Lower leg skin (tissue), 4 donors: ENCODE measurements at regions not wholly inside any gene's neighbourhood (a gene's known extent, or its start where the extent isn't known, plus 50 kb on each side); places are given as distances from the start of the nearest gene placed in this dataset.

ENCODE experiments used
- DNase-seq, 2 donors: peaks; one replicate each; pipeline ENCODE4 v3.0.0-alpha.2; 2019; ENCODE audit warnings: low spot score in 2 of 2
- H3K4me3 ChIP-seq: fragments of 200-600 bp; sonication (generic); 2 replicates; pipeline ENCODE4 v1.5.1; 2017; ENCODE audit warnings: mild to moderate bottlenecking, low read depth; ENCODE audit not compliant: poor library complexity, severe bottlenecking
- POLR2A ChIP-seq, 2 donors: fragments of 450-650 bp; IDR thresholded peaks; one replicate each; pipeline ENCODE4 v1.6.1; 2016 to 2017; ENCODE audit warnings: antibody characterized with exemption in 2 of 2, mild to moderate bottlenecking in 1 of 2, moderate library complexity in 1 of 2
- WGBS, 2 donors: methylation state at CpG; one replicate each; pipeline ENCODE4 v1.1.5; 2018; 5-methylcytosine and 5-hydroxymethylcytosine counted together
- intact Hi-C: fragments of 100-400 bp; cut with DNase I; formaldehyde crosslinking; loops from one replicate; pipeline ENCODE4 v1.15.0; 2023; ENCODE audit warnings: low total_unique reads
- TF ChIP-seq, protein P1 (sequence below), 3 donors: fragments of 450-650 bp; IDR thresholded peaks; one replicate each; pipeline ENCODE4 v1.5.1; 2016; ENCODE audit warnings: antibody characterized with exemption in 3 of 3, mild to moderate bottlenecking in 3 of 3, moderate library complexity in 2 of 3

DNA sequence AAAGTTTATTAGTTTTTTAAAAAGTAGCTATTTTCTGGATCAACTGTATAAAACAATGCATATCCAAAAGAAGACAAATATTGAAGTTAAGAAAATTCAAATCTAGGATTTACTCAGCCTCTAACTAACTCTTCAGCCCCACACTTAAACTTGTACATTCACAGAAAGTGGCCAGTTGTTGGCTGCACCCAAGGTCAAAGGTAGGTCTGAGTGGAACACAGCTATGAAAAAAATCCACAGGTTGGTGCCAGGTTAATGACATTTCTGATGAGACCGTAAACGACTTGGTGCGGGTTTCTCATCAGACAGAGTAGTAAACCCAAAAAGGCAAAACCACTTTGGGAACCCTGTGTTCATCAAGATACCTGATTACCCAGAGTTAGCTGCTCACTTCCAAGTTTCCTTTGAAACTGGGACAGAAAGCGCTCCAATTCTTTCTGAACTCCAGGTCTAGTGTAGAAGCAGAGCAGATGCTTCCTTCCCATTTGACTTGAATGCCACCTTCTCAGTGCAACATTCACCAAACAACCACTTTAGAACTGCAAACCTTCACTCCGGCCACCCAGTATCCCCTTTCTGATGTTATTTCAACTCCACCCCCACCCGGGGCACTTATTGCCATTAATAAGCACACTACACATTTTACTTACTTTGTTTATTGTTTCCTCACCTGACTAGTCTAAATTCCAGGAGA lies 208.3 kb upstream of the STARD13 start:
- TF ChIP-seq, protein P1, sequence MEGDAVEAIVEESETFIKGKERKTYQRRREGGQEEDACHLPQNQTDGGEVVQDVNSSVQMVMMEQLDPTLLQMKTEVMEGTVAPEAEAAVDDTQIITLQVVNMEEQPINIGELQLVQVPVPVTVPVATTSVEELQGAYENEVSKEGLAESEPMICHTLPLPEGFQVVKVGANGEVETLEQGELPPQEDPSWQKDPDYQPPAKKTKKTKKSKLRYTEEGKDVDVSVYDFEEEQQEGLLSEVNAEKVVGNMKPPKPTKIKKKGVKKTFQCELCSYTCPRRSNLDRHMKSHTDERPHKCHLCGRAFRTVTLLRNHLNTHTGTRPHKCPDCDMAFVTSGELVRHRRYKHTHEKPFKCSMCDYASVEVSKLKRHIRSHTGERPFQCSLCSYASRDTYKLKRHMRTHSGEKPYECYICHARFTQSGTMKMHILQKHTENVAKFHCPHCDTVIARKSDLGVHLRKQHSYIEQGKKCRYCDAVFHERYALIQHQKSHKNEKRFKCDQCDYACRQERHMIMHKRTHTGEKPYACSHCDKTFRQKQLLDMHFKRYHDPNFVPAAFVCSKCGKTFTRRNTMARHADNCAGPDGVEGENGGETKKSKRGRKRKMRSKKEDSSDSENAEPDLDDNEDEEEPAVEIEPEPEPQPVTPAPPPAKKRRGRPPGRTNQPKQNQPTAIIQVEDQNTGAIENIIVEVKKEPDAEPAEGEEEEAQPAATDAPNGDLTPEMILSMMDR (IDR thresholded peaks at IDR 0.05) = no peak
- no peak for TF ChIP-seq POLR2A (IDR thresholded peaks at IDR 0.05)
- no peak overlapping the region for H3K4me3 ChIP-seq
- no peak for DNase-seq
- intact Hi-C loops = no loop called here
- WGBS, 2 donors = 90 to 93% methylated on average over 6 of the region's 6 CpGs

DNA sequence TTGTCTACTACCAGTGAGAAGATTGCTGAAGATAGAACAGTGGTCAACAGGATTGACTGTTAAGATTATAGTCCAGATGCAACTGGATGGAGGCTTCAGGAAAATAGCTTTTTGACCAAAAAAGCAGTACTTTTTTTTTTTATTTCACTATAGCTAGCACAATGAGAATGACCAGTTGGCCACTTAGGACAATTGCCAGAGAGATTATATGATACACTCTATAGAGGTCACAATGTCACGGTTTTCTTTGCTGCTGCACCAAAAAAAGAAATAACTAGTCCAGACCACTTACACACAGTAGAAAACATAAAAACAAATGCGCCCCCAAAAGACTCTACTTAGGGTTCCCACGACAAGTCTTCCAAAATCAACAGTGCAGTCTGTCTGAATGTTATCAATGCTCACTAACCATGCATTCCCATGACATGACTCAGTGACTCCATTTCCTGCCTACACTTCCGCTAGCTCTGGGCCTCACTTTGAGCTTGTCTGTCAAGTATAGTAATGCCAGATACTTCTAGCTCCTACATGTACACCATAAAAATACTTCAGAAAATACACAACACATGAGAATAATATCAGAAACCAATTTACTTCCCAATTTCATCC lies 209.1 kb upstream of the STARD13 start:
- DNase-seq = no peak
- TF ChIP-seq, protein P1 (IDR thresholded peaks at IDR 0.05) = no peak
- TF ChIP-seq POLR2A (IDR thresholded peaks at IDR 0.05) = no peak
- no peak overlapping the region for H3K4me3 ChIP-seq
- intact Hi-C loops = no loop called here
- WGBS, 2 donors = 51% methylated on average over 4 of the region's 4 CpGs

- TF ChIP-seq, protein P1 (IDR thresholded peaks at IDR 0.05) = no peak
- H3K4me3 ChIP-seq = no peak overlapping the region
- DNase-seq = no peak
- intact Hi-C loops = no loop called here
Measured at GRCh38 chr13:33496336-33496735, 210.8 kb upstream of the STARD13 start.

DNA sequence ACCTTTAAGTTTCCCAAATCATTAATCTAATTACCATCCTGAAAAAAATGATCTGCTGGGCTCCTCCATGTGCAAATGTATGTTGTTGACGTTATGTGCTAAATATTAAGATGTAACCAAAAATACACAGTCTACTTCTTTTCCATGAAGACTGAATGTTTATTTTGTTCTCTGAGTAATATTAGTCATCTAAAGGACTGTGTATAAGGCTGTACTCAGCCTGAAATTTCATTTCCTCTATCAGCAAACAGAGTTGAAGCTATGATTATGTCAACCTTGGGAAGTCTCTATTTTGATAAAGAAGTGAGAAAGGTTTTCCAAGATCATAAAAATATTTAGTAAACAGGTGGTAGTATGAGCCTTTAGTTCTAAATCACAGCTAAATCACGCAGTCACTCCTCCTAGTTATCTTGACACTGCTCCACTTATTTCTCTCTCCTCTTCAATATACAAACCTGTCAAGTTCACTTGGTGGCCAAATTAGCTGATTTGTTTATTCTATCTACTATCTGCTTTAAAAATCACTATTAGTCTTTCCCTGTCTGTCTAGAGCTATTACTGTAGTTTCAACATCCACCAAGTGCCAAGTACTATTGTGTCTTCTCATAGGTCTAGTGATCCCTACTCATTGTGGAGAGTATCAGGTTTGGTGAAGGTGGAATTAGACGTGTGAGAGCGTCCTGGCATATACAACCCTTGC lies 211.7 kb upstream of the STARD13 start:
- 89 to 92% methylated on average over 4 of the region's 4 CpGs for WGBS, 2 donors
- no peak for DNase-seq
- no peak for TF ChIP-seq POLR2A (IDR thresholded peaks at IDR 0.05)
- TF ChIP-seq, protein P1 (IDR thresholded peaks at IDR 0.05) = no peak
- intact Hi-C loops = no loop called here
- no peak overlapping the region for H3K4me3 ChIP-seq

GRCh38 chr13:33508060-33508459 lies 222.5 kb upstream of the STARD13 start:
- DNase-seq = no peak
- 96 to 97% methylated on average over 1 of the region's 1 CpG for WGBS, 2 donors
- intact Hi-C loops = no loop called here
- no peak overlapping the region for H3K4me3 ChIP-seq
- TF ChIP-seq, protein P1 (IDR thresholded peaks at IDR 0.05) = no peak
- no peak for TF ChIP-seq POLR2A (IDR thresholded peaks at IDR 0.05)
